HL-60 (cell line): ENCODE measurements at regions not wholly inside any gene's neighbourhood (a gene's known extent, or its start where the extent isn't known, plus 50 kb on each side); places are given as distances from the start of the nearest gene placed in this dataset.

Experiments used
- DNase-seq, 2 experiments: peaks; one replicate each; pipeline ENCODE4 v3.0.0-alpha.2; 2010 to 2020; ENCODE audit warnings: low read depth in 1 of 2, low spot score in 1 of 2
- H3K27ac ChIP-seq: fragments of 250-450 bp; sonication (Bioruptor Pico); replicated peaks from 2 replicates; pipeline ENCODE4 v1.5.1; 2020; ENCODE audit warnings: mild to moderate bottlenecking, moderate library complexity
- H3K27me3 ChIP-seq: fragments of 250-450 bp; sonication (Bioruptor Pico); 2 replicates; pipeline ENCODE4 v1.5.1; 2021; ENCODE audit warnings: mild to moderate bottlenecking, moderate library complexity; ENCODE audit not compliant: insufficient read depth, poor library complexity, severe bottlenecking
- H3K4me3 ChIP-seq: replicated peaks from 2 replicates; pipeline ENCODE4 v1.5.1; 2011; ENCODE audit warnings: mild to moderate bottlenecking, control low read depth, low read length; ENCODE audit not compliant: insufficient read depth
- GABPA ChIP-seq: IDR thresholded peaks from 2 replicates; pipeline ENCODE4 v1.6.1; 2012; ENCODE audit warnings: low read depth
- POLR2AphosphoS5 ChIP-seq: IDR thresholded peaks from 2 replicates; pipeline ENCODE4 v1.6.1; 2012; ENCODE audit warnings: low read depth
- SPI1 ChIP-seq: IDR thresholded peaks from 2 replicates; pipeline ENCODE4 v1.6.1; 2012; ENCODE audit warnings: low read depth, mild to moderate bottlenecking, borderline replicate concordance
- TF ChIP-seq, protein P1 (sequence below): IDR thresholded peaks from 2 replicates; pipeline ENCODE4 v1.6.1; 2012; ENCODE audit warnings: low read depth; ENCODE audit not compliant: insufficient replicate concordance
- TF ChIP-seq, protein P2 (sequence below): IDR thresholded peaks from one replicate; pipeline ENCODE4 v1.5.1; 2011; ENCODE audit warnings: low read length, control low read depth, inconsistent platforms; ENCODE audit not compliant: insufficient read depth

DNA sequence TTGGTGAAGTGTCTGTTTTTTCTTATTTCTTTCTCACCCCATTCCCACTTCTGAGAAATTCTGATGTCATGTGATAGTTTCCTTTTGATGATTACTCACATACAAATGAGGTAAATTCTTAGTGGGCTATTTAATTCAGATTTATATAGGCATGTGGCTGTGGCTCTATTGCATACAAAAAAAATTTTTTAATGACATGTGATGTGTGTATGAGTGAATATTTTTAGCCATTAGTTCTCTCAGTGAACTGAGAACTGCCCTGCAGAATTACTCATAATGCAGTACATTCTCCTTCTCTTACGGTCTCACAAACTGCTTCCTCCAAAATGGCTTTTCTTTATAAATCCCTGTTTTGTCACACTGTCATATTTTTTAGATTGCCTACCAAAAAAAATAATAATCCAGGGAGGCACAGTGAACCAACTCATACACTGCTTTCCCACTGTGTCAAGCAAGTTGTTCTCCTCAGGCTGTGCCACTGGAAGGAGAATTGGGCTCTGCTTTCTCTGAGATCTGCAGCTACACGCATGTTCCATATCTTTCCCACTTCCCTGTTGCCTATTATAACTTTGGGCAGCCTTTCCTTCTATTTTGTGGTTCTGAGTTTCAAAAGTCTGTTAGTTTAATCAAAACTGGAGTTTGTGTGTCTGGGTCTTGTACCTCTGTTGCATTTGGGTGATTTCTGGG lies 415.7 kb upstream of the THBS1 start:
- TF ChIP-seq SPI1, result no peak
- TF ChIP-seq, protein P1, sequence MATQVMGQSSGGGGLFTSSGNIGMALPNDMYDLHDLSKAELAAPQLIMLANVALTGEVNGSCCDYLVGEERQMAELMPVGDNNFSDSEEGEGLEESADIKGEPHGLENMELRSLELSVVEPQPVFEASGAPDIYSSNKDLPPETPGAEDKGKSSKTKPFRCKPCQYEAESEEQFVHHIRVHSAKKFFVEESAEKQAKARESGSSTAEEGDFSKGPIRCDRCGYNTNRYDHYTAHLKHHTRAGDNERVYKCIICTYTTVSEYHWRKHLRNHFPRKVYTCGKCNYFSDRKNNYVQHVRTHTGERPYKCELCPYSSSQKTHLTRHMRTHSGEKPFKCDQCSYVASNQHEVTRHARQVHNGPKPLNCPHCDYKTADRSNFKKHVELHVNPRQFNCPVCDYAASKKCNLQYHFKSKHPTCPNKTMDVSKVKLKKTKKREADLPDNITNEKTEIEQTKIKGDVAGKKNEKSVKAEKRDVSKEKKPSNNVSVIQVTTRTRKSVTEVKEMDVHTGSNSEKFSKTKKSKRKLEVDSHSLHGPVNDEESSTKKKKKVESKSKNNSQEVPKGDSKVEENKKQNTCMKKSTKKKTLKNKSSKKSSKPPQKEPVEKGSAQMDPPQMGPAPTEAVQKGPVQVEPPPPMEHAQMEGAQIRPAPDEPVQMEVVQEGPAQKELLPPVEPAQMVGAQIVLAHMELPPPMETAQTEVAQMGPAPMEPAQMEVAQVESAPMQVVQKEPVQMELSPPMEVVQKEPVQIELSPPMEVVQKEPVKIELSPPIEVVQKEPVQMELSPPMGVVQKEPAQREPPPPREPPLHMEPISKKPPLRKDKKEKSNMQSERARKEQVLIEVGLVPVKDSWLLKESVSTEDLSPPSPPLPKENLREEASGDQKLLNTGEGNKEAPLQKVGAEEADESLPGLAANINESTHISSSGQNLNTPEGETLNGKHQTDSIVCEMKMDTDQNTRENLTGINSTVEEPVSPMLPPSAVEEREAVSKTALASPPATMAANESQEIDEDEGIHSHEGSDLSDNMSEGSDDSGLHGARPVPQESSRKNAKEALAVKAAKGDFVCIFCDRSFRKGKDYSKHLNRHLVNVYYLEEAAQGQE, result no peak
- TF ChIP-seq POLR2AphosphoS5, result no peak
- no peak for TF ChIP-seq GABPA
- TF ChIP-seq, protein P2, sequence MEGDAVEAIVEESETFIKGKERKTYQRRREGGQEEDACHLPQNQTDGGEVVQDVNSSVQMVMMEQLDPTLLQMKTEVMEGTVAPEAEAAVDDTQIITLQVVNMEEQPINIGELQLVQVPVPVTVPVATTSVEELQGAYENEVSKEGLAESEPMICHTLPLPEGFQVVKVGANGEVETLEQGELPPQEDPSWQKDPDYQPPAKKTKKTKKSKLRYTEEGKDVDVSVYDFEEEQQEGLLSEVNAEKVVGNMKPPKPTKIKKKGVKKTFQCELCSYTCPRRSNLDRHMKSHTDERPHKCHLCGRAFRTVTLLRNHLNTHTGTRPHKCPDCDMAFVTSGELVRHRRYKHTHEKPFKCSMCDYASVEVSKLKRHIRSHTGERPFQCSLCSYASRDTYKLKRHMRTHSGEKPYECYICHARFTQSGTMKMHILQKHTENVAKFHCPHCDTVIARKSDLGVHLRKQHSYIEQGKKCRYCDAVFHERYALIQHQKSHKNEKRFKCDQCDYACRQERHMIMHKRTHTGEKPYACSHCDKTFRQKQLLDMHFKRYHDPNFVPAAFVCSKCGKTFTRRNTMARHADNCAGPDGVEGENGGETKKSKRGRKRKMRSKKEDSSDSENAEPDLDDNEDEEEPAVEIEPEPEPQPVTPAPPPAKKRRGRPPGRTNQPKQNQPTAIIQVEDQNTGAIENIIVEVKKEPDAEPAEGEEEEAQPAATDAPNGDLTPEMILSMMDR, result no peak
- H3K27me3 ChIP-seq, result peaks cover 4% of the 10 kb centered on the region
- no peak overlapping the region for H3K4me3 ChIP-seq
- DNase-seq, result no peak
- no peak overlapping the region for H3K27ac ChIP-seq

DNA sequence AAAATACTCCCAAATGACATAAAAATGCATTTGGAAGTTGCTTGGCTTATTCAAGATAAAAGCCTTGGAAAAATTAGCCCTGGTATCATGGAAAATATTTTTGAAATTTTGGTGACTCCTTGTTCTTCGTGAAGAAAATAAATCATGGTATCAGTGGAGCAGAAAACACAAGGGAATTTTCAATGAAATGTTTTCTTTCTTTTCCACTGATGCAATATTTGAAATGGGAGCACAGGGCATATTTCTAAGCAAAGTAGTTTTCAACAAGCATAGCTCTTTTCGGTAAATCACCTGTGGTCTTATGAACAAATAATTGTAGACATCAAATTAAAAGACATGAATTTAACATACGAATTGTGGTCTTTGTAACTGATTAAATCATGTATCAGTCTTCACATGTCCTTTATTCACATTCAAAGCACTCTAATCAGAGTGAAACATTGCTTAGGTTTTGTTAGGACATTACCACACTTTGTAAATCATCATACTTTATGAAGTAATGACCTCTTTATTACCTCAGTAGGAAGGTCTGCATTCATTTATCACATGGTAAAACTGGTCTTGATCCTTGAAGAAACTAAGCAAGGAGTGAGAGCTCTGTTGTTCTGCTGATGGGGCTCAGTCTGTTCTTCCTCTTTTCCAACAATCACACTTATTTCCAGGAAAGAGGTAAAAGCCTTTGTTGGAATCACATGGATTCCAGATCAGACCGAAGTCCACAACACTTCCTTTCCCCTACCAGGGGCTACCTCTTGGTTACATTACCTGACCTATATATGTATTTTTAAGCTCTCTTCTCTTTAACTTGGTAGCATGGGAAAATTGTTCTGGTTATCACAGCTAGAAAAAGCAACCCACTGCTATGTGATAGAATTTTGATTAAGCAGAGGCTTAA lies 413.5 kb upstream of the THBS1 start:
- Histone ChIP-seq H3K4me3 (no peak overlapping the region), H3K27ac (no peak overlapping the region), H3K27me3 (peaks cover 4% of the 10 kb centered on the region)
- TF ChIP-seq SPI1 (no peak), GABPA (no peak)
- no peak for DNase-seq

DNA sequence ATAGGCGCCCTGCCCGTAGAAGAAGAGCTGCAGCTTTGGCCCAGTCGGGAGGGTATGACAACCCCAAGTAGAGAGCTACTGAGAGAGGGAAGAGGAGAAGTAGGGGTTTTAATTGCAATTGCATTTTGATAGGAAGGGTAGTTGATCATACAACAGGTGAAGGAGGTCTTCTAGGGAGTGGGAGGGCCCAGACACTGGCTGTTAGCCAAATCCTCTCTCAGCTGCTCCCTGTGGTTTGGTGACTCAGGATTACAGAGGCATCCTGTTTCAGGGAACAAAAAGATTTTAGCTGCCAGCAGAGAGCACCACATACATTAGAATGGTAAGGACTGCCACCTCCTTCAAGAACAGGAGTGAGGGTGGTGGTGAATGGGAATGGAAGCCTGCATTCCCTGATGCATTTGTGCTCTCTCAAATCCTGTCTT lies 408.9 kb upstream of the THBS1 start:
- H3K27me3 ChIP-seq, result peaks cover 5% of the 10 kb centered on the region
- TF ChIP-seq, protein P2, result no peak
- TF ChIP-seq SPI1, result no peak
- no peak for TF ChIP-seq POLR2AphosphoS5
- TF ChIP-seq, protein P1, result no peak
- no peak for TF ChIP-seq GABPA
- DNase-seq, result peak; percentile 7 to 49
- H3K27ac ChIP-seq, result no peak overlapping the region
- H3K4me3 ChIP-seq, result no peak overlapping the region

DNA sequence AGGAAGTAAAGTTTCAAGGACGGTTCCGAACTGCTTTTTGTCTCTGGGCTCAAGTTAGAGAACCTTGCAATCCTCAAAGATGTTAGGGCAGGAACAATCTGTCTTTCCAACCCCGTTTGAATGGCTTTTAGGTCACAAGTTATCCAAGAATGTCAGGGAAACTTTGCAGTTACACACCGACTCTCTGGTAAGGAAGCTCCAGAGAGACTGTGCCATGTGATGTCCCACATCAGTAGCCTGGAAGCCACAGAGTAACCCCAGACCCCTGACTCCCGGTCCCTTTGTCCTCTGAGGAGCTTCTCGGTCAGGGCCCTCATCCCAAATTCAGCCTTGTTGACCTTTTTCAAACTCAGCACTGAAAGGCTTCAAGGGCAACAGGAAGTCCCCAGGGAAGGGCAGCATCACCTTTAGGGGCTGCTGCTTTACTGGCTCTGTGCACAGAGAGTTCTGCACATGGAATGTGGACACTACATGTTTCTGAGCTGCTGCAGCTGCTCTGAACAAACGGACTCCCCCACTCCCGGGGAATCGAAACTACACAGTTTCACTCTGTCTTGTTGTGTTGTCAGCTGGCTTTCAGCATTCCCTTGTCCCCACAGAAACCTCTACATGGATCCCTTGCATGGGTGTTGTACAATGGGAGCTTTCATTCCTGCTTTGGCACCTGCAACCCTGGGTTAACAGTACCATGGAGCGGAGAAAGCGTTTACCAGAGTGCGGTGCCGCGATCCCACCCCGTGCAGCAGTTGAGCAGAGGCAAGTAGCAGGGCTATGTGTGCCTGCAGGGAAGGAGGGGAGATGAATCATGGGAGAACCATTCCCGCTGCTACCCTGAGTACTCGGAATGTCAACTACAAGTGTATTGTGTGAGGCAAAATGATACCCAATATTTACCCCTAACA lies 408.2 kb upstream of the THBS1 start:
- Histone ChIP-seq H3K4me3 (no peak overlapping the region), H3K27me3 (peaks cover 5% of the 10 kb centered on the region), H3K27ac (no peak overlapping the region)
- TF ChIP-seq GABPA (no peak), POLR2AphosphoS5 (no peak), SPI1 (no peak)
- TF ChIP-seq, protein P1, result no peak
- TF ChIP-seq, protein P2, result no peak
- no peak for DNase-seq
